ENCODE measurements at regions not wholly inside any gene's neighbourhood (a gene's known extent, or its start where the extent isn't known, plus 50 kb on each side); places are given as distances from the start of the nearest gene placed in this dataset.
A peak's percentile ranks its signal among the peaks of the same experiment; 100 is the strongest.

- TF ChIP-seq EP300 (IDR thresholded peaks at IDR 0.05) (no peak), CTCF (IDR thresholded peaks at IDR 0.05) (no peak), POLR2AphosphoS5 (IDR thresholded peaks at IDR 0.05) (no peak), POLR2A (IDR thresholded peaks at IDR 0.05) (no peak)
- intact Hi-C loops (cut with DNase I; ENCODE audit: low total_unique reads) = no loop called here
- H3K9me3 ChIP-seq = no peaks in the 10 kb centered on the region
- no peaks in the 10 kb centered on the region for H3K4me1 ChIP-seq
- H3K4me3 ChIP-seq = no peak overlapping the region
- WGBS, 5 donors = 85 to 91% (median 88%) methylated on average over 10 of the region's 10 CpGs
- peaks cover 0 to 45% (median 4%) of the 10 kb centered on the region in 3 donors for H3K27me3 ChIP-seq
- H3K36me3 ChIP-seq = no peaks in the 10 kb centered on the region
- H3K27ac ChIP-seq = no peak overlapping the region
- DNase-seq = no peak
Measured at GRCh38 chr20:57867181-57867803, 157.5 kb upstream of the PMEPA1 start.

GRCh38 chr20:57866250-57867106, 156.7 kb upstream of the PMEPA1 start:
- DNase-seq = peak in 1 of 2 donors; percentile 51
- peaks cover 0 to 49% (median 4%) of the 10 kb centered on the region in 3 donors for H3K27me3 ChIP-seq
- no peak overlapping the region for H3K27ac ChIP-seq
- H3K36me3 ChIP-seq = no peaks in the 10 kb centered on the region
- 37 to 54% (median 44%) methylated on average over 6 of the region's 6 CpGs for WGBS, 5 donors
- intact Hi-C loops (cut with DNase I; ENCODE audit: low total_unique reads) = no loop called here
- TF ChIP-seq POLR2A (IDR thresholded peaks at IDR 0.05) (no peak), CTCF (IDR thresholded peaks at IDR 0.05) (no peak), EP300 (IDR thresholded peaks at IDR 0.05) (no peak), POLR2AphosphoS5 (IDR thresholded peaks at IDR 0.05) (no peak)
- no peak overlapping the region for H3K4me3 ChIP-seq
- H3K4me1 ChIP-seq = no peaks in the 10 kb centered on the region
- H3K9me3 ChIP-seq = no peaks in the 10 kb centered on the region

GRCh38 chr20:57865266-57865665, 155.5 kb upstream of the PMEPA1 start:
- DNase-seq = no peak
- intact Hi-C loops (cut with DNase I; ENCODE audit: low total_unique reads) = no loop called here
- Histone ChIP-seq H3K4me1 (no peaks in the 10 kb centered on the region), H3K9me3 (no peaks in the 10 kb centered on the region), H3K36me3 (no peaks in the 10 kb centered on the region), H3K4me3 (no peak overlapping the region), H3K27me3 (peaks cover 0 to 44% (median 4%) of the 10 kb centered on the region in 3 donors), H3K27ac (no peak overlapping the region)
- TF ChIP-seq POLR2A (IDR thresholded peaks at IDR 0.05) (no peak), CTCF (IDR thresholded peaks at IDR 0.05) (no peak), POLR2AphosphoS5 (IDR thresholded peaks at IDR 0.05) (no peak), EP300 (IDR thresholded peaks at IDR 0.05) (no peak)
- WGBS, 5 donors = 31 to 70% (median 61%) methylated on average over 2 of the region's 2 CpGs

- no peaks in the 10 kb centered on the region for H3K9me3 ChIP-seq
- peaks cover 0 to 17% (median 0%) of the 10 kb centered on the region in 3 donors for H3K27me3 ChIP-seq
- H3K27ac ChIP-seq = no peak overlapping the region
- no peaks in the 10 kb centered on the region for H3K4me1 ChIP-seq
- WGBS, 5 donors = 83 to 90% (median 85%) methylated on average over 6 of the region's 6 CpGs
- H3K36me3 ChIP-seq = no peaks in the 10 kb centered on the region
- H3K4me3 ChIP-seq = no peak overlapping the region
- intact Hi-C loops (cut with DNase I; ENCODE audit: low total_unique reads) = no loop called here
- DNase-seq = no peak
- TF ChIP-seq POLR2AphosphoS5 (IDR thresholded peaks at IDR 0.05) (no peak), CTCF (IDR thresholded peaks at IDR 0.05) (no peak), EP300 (IDR thresholded peaks at IDR 0.05) (no peak), POLR2A (IDR thresholded peaks at IDR 0.05) (no peak)
Measured at GRCh38 chr20:57860576-57860975, 150.8 kb upstream of the PMEPA1 start.
